ENCODE measurements at regions not wholly inside any gene's neighbourhood (a gene's known extent, or its start where the extent isn't known, plus 50 kb on each side); places are given as distances from the start of the nearest gene placed in this dataset.

DNA sequence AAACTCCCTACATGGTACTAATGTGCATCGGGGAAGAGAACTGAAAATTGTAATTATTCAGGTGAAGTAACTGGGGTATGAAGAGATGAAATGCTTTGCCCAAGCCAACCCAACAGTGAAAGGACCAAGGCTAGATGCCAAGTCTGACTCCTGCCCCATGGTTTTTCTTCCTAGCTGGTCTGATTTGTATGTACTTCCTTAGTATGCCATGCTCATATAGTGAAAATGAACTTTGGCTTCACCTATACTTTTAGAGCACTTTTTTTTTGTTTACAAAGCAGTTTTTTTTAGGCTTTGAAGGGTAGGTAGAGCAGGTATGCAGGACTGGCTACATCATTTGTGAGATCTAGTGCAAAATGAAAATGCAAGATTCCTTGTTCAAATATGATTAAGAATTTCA, 359.4 kb upstream of the RIOK2 start:
- H3K4me1 Mint-ChIP-seq, result peaks cover 32% of the 10 kb centered on the region
- no peaks in the 10 kb centered on the region for H3K27me3 Mint-ChIP-seq (ENCODE audit: low read depth)
- ChIA-PET POLR2A (no interaction called here), CTCF (no interaction called here)
- ATAC-seq, result no peak
- TF ChIP-seq, protein P1, sequence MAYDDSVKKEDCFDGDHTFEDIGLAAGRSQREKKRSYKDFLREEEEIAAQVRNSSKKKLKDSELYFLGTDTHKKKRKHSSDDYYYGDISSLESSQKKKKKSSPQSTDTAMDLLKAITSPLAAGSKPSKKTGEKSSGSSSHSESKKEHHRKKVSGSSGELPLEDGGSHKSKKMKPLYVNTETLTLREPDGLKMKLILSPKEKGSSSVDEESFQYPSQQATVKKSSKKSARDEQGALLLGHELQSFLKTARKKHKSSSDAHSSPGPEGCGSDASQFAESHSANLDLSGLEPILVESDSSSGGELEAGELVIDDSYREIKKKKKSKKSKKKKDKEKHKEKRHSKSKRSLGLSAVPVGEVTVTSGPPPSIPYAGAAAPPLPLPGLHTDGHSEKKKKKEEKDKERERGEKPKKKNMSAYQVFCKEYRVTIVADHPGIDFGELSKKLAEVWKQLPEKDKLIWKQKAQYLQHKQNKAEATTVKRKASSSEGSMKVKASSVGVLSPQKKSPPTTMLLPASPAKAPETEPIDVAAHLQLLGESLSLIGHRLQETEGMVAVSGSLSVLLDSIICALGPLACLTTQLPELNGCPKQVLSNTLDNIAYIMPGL (CRISPR knock-in tag; IDR thresholded peaks at IDR 0.05), result no peak
- TF ChIP-seq, protein P2, sequence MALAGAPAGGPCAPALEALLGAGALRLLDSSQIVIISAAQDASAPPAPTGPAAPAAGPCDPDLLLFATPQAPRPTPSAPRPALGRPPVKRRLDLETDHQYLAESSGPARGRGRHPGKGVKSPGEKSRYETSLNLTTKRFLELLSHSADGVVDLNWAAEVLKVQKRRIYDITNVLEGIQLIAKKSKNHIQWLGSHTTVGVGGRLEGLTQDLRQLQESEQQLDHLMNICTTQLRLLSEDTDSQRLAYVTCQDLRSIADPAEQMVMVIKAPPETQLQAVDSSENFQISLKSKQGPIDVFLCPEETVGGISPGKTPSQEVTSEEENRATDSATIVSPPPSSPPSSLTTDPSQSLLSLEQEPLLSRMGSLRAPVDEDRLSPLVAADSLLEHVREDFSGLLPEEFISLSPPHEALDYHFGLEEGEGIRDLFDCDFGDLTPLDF (CRISPR knock-in tag; IDR thresholded peaks at IDR 0.05), result no peak
- no peak for TF ChIP-seq MYBL2 (CRISPR knock-in tag; IDR thresholded peaks at IDR 0.05)
- no peak for TF ChIP-seq NFATC4 (CRISPR knock-in tag; IDR thresholded peaks at IDR 0.05)
- TF ChIP-seq, protein P3, sequence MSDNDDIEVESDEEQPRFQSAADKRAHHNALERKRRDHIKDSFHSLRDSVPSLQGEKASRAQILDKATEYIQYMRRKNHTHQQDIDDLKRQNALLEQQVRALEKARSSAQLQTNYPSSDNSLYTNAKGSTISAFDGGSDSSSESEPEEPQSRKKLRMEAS (CRISPR knock-in tag; IDR thresholded peaks at IDR 0.05), result no peak
- TF ChIP-seq RELA (CRISPR knock-in tag; IDR thresholded peaks at IDR 0.05; ENCODE audit: borderline replicate concordance), result no peak
- TF ChIP-seq, protein P4, sequence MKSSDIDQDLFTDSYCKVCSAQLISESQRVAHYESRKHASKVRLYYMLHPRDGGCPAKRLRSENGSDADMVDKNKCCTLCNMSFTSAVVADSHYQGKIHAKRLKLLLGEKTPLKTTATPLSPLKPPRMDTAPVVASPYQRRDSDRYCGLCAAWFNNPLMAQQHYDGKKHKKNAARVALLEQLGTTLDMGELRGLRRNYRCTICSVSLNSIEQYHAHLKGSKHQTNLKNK (CRISPR knock-in tag; IDR thresholded peaks at IDR 0.05), result no peak
- H3K9me3 Mint-ChIP-seq, result peaks cover 28% of the 10 kb centered on the region
- H3K36me3 Mint-ChIP-seq, result peaks cover 3% of the 10 kb centered on the region; the same call in 1 of the 2 replicates
- no peak overlapping the region for H3K4me3 Mint-ChIP-seq
- DNase-seq (ENCODE audit: low spot score), result no peak
- no peak overlapping the region for H3K27ac Mint-ChIP-seq

DNA sequence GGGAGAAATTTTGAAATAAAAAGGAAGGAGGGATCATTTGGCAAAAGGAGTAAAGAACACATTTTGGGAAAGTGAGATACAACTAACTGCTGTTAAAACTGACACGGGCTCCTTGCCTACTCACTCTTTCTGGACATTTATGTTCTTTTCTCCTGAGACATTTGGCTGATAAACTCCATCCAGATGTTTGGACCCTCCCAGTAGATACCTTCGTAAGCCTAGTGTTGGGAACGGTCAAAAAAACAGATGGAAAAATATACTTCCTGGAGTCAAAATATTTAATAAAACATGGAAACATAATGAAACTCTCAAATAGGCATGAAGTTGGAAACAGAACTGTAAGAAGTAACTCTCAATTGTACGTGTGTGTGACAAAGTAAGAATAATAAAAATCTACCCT, 360.1 kb upstream of the RIOK2 start:
- Mint-ChIP-seq H3K4me1 (peaks cover 32% of the 10 kb centered on the region), H3K27me3 (ENCODE audit: low read depth) (no peaks in the 10 kb centered on the region), H3K27ac (no peak overlapping the region), H3K36me3 (peaks cover 3% of the 10 kb centered on the region; the same call in 1 of the 2 replicates), H3K4me3 (no peak overlapping the region), H3K9me3 (peaks cover 28% of the 10 kb centered on the region)
- ATAC-seq (no peak), DNase-seq (ENCODE audit: low spot score) (no peak)
- POLR2A ChIA-PET, result no interaction called here
- CTCF ChIA-PET, result no interaction called here
- TF ChIP-seq FOXJ3 (CRISPR knock-in tag; IDR thresholded peaks at IDR 0.05; ENCODE audit: borderline replicate concordance), result no peak
- TF ChIP-seq ZNF416 (CRISPR knock-in tag; IDR thresholded peaks at IDR 0.05), result no peak
- TF ChIP-seq, protein P5, sequence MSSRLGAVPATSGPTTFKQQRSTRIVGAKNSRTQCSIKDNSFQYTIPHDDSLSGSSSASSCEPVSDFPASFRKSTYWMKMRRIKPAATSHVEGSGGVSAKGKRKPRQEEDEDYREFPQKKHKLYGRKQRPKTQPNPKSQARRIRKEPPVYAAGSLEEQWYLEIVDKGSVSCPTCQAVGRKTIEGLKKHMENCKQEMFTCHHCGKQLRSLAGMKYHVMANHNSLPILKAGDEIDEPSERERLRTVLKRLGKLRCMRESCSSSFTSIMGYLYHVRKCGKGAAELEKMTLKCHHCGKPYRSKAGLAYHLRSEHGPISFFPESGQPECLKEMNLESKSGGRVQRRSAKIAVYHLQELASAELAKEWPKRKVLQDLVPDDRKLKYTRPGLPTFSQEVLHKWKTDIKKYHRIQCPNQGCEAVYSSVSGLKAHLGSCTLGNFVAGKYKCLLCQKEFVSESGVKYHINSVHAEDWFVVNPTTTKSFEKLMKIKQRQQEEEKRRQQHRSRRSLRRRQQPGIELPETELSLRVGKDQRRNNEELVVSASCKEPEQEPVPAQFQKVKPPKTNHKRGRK (CRISPR knock-in tag; IDR thresholded peaks at IDR 0.05; ENCODE audit: borderline replicate concordance), result no peak
- TF ChIP-seq CREB1 (CRISPR knock-in tag; IDR thresholded peaks at IDR 0.05), result no peak
- TF ChIP-seq, protein P4 (CRISPR knock-in tag; IDR thresholded peaks at IDR 0.05), result no peak

DNA sequence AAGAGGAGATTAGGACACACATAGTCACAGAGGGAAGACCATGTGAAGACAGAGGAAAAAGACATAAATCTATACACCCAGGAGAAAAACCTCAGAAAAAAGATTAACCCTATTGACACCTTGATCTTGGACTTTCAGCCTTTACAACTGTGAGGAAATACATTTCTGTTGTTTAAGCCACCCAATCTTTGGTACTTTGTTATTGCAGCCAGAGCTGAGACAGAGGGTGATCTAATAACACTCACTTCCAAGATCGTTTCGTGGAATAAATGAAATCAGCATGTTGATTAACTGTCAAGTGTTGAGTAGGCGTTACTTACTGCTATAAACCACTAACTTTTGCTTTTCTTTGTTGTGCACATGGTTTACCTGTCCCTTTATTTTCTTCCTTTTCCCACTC, 361.2 kb upstream of the RIOK2 start:
- ATAC-seq, result no peak
- H3K36me3 Mint-ChIP-seq, result peaks cover 3% of the 10 kb centered on the region; the same call in 1 of the 2 replicates
- ChIA-PET POLR2A (no interaction called here), CTCF (no interaction called here)
- no peak for DNase-seq (ENCODE audit: low spot score)
- H3K4me3 Mint-ChIP-seq, result no peak overlapping the region
- no peaks in the 10 kb centered on the region for H3K27me3 Mint-ChIP-seq (ENCODE audit: low read depth)
- peaks cover 28% of the 10 kb centered on the region for H3K9me3 Mint-ChIP-seq
- no peak overlapping the region for H3K27ac Mint-ChIP-seq
- H3K4me1 Mint-ChIP-seq, result peaks cover 32% of the 10 kb centered on the region
- TF ChIP-seq, protein P2 (CRISPR knock-in tag; IDR thresholded peaks at IDR 0.05), result no peak
- TF ChIP-seq GABPB1 (CRISPR knock-in tag; IDR thresholded peaks at IDR 0.05), result no peak
- TF ChIP-seq NR3C1 (CRISPR knock-in tag; conservative IDR thresholded peaks at IDR 0.05; ENCODE audit: low read depth), result no peak
- TF ChIP-seq, protein P6, sequence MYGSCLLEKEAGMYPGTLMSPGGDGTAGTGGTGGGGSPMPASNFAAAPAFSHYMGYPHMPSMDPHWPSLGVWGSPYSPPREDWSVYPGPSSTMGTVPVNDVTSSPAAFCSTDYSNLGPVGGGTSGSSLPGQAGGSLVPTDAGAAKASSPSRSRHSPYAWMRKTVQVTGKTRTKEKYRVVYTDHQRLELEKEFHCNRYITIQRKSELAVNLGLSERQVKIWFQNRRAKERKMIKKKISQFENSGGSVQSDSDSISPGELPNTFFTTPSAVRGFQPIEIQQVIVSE (CRISPR knock-in tag; IDR thresholded peaks at IDR 0.05; ENCODE audit: borderline replicate concordance), result no peak
- TF ChIP-seq NFE2L1 (CRISPR knock-in tag; IDR thresholded peaks at IDR 0.05), result no peak
- no peak for TF ChIP-seq JAZF1 (CRISPR knock-in tag; IDR thresholded peaks at IDR 0.05)
- no peak for TF ChIP-seq ATF1 (CRISPR knock-in tag; IDR thresholded peaks at IDR 0.05)
- TF ChIP-seq, protein P7, sequence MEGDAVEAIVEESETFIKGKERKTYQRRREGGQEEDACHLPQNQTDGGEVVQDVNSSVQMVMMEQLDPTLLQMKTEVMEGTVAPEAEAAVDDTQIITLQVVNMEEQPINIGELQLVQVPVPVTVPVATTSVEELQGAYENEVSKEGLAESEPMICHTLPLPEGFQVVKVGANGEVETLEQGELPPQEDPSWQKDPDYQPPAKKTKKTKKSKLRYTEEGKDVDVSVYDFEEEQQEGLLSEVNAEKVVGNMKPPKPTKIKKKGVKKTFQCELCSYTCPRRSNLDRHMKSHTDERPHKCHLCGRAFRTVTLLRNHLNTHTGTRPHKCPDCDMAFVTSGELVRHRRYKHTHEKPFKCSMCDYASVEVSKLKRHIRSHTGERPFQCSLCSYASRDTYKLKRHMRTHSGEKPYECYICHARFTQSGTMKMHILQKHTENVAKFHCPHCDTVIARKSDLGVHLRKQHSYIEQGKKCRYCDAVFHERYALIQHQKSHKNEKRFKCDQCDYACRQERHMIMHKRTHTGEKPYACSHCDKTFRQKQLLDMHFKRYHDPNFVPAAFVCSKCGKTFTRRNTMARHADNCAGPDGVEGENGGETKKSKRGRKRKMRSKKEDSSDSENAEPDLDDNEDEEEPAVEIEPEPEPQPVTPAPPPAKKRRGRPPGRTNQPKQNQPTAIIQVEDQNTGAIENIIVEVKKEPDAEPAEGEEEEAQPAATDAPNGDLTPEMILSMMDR (IDR thresholded peaks at IDR 0.05), result no peak
- no peak for TF ChIP-seq FOXP1 (CRISPR knock-in tag; IDR thresholded peaks at IDR 0.05; ENCODE audit: borderline replicate concordance)

Data from WTC11 (cell line).